DMS53 (cell line): ENCODE measurements at regions not wholly inside any gene's neighbourhood (a gene's known extent, or its start where the extent isn't known, plus 50 kb on each side); places are given as distances from the start of the nearest gene placed in this dataset.
A peak's percentile ranks its signal among the peaks of the same experiment; 100 is the strongest.

Experiments used
- DNase-seq: peaks from one replicate; lab custom pipeline; 2025; lab: John Stamatoyannopoulos, UW

DNA sequence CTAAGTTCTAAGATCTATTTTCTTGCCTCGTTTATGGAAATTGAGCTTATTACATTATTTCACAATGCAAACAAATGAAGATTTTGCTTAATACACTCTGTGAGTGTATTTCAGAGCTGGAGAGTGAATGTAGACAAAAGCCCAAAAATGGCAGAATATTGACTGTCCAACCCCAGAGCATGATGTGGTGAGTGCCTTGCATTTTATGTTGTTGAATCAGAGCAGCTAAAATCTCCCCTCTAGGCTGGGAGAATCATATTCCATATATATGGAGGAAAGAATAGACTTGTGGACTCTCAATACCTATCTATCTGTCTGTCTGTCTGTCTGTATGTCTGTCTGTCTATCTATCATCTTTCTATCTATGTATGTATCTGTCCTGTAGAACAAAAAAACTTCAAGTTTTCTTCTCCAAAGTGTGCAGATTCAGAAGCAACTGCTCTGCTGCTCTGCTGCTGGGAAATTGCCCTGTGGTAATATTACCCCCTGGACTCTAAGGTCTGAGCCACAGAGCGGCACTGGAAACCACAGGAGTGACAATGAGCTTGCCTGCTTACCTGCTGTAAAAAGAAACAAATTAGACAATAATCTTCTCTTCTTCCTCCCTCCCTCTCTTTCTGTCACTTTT, 209.4 kb upstream of the PRICKLE1 start:
- DNase-seq, result no peak

DNA sequence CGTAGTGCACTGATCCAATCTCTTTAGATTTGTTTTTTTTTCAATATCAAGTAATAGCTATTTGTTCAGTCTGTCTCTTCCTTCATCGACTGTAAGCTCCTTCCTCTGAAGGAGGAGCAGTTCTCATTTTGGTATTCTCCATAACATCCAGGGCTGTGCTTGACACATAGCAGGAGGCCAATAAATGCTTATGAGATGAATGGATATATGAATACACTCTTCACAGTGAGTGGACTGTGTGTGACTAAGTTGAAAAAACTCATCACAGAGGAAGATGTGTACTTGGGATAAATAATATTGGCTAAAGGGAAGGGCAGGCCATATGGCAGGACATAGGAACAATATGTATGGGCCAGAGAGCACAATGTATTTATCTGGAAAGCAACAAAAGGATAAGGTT, 205.3 kb upstream of the PRICKLE1 start:
- no peak for DNase-seq

DNA sequence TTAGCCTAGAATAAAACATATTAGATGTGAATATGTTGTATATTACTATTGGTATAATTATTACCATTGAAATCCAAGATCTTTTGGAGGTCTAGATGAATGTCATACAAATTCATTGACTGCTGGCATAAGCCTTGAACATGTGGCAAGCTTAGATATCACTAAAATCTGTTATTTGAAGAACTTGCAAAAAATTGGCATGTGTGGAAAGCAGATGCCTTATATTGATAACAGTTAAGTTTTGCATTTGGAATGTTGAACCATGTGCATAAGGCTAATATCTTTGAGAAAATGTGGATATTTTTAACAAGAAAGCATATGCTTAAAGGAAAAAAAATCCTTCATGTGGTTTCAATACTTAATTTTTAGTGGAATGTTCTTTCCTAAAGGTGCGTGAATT, 203.6 kb upstream of the PRICKLE1 start:
- DNase-seq, result no peak

DNA sequence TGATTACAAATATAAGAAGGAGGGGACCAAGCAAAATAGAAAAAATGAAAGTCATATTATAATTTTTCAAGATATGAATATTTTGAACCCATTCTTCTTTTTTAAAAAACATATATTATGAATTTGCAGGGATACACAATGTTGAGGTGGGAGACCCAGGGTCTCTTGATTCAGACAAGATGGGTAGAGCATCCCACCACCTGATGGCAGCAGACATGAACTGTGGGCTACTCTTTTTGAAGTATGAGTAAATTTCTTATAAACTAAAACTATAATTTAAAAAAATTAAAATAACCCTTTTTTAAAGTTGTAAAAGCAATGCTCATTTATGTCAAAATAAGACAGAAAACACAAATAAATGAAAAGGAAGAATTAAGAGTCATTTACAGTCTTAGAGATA, 202.7 kb upstream of the PRICKLE1 start:
- no peak for DNase-seq

DNA sequence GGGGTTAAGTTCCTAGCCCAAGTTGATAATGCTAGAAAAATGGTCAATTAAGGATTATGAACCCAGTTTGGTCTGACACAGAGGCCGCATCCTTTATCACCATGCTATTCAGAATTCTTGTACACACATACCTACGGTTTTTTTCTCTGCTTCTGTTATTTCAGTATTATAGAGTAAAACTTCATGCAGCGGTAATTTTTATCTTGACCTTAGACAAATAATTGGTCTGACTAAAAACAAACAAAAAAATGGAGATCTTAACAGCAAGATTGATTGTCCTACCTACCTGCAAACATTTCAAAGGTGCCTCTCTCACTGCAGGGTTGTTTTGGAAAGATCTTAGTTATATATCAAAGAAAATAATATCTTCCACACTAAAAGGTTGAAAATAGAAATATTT, 201.9 kb upstream of the PRICKLE1 start:
- no peak for DNase-seq

DNA sequence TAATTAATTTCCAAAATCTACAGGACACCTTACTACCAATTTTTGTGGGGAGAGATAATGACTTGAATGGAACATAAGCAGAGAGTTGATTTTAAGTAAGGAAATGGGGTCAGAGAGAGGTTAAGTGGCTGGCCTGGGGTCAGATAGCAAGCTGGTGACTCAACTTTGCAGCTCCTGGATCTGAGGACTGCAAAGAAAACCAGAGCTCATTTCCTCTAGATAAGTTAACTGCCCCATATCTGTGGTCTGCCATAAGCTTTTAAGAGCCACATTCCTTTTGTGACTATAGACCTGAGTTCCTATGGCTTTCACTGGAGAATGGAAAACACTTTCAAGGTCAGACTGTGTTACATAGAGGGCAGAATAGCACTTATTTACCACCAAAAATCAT, 201.2 kb upstream of the PRICKLE1 start:
- DNase-seq, result peak; percentile 43

DNA sequence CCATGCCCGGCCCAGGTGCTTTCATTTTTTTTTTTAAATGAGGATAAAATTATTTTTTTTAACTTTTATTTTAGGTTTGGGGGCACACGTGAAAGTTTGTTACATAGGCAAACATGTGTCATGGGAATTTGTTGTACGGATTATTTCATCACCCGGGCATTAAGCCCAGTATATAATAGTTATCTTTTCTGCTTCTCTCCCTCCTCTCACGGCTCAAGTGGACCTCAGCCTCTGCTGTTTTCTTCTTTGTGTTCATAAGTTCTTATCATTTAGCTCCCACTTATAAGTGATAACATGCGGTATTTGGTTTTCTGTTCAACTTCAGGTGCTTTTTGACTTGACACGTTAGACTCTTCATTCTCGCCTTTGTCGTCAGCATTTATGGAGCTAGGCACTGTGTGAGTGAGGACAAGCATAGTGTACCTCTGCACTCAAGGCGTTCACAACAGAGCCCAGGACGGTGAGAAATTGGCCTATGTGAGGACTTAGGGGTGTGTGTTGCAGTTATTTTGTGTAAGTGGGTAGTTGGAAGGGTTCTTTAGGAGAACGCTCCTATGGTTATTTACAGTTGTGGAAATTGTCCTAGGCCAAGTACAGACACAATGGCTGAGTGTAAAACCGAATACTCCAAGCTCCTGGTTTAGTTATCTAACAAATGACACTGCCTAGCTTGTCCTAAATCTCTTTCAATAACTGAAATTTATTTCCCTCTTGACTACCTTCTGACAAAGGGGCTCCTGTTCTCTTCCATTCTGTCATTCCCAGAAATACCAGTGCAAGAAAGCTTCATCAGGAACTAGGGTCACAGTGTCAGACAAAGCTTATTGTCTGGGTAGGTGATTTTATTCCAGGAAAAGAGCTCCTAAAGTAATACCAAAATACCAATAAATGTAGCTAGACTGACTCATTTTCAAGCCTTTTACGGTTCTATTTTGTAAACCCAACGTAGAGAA, 200.5 kb upstream of the PRICKLE1 start:
- no peak for DNase-seq

DNA sequence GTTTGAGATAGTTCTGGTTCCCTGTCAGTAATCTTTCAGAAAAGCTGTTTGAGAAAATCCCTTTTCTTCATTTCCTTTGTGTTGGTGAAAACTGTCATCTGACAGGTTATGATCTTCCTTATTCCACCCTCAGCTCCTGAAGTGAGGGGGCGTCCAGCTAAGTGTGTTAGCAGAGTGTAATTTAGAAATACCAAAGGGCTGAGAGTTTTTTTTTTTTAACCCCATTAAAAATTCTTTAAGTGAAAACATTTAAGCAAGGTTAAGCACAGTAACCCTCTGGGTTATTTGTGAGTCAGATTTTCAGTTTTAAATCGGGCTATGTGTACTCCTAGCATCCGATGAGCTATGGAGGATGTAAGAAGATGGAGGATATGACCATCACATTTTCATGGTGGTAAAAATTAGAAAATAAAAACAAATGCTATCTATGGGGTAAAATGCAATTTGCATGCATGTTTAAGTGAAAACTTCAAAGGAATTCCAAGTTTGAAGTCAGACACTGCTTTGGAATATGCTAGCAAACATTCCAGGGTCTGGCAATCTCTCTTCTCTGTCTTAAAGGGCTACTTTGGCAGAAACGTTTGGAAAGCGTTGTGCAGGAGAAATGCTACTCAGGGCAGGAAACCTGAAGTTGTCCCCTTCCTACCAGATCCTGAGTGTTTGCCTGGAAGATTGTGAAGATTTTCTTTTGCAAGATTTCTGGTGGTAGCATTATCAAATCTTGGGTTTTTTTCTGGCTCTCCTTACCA, 197.0 kb upstream of the PRICKLE1 start:
- DNase-seq, result no peak

DNA sequence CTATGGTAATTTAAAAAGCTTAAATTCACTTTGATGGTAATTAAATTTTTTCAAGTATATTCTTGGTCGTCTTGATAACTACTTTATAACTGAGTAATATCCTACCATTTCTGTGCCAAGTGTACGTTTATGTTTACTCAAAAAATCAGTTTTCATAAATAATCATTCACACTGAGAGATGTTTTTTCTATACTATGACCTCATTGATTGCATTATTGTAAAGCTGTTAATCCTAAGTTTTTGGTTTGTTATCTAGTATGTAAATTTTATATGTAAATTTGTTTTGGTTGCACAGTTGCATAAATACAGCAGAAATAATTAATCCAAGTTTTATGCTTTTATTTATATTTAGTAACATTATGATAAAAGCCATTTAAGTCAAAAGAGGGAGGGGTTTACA, 196.4 kb upstream of the PRICKLE1 start:
- DNase-seq, result no peak

DNA sequence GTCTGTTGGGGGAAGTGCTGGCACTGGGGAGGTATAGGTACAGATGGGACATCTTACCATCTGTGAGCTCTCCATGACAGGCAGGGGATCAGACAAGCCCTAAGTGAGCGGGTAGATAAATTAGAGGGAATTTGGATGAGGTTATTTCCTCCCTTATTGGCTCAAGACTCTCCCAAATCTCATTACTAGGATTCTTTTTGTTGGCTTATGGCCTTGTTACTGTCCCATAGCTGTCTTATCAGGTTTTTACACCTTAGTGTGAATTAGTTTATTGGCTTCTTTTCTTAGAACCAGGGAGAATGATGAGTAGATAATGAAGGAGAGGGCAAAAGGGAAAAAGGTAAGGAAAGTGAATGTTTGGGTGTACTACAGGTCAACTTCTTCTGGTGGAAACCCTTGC, 191.1 kb upstream of the PRICKLE1 start:
- no peak for DNase-seq

DNA sequence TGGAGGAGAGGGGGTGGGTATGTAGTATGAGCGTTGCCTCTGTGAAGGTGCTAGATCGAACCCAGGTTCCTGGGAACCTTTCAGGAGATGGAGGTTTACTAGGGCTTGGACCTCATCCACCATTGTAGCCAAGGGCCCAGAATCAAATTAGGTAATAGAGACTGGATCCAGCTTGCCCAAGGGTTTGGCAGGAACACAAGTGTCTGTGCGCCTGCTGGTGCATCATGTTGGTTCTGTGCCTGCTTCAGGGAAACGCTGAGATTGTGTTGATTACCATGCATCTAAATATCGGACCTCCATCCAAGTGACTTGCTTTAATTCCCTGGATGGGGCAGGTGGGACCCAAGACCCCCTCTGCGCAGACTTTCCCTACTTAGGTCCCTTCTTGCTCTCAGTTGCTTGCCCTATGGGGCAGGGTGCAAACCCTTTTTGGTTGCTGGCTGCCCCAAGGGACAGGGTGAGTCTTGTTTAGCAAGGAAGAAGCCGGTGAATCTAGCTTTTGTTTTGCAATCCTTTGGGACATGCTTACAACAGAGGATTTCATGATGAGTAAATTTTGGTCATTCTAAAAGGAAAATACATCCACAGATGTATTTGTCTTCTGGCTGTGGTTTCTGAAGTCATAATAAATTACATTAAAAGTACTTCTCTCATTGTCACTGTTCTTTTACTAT, 189.8 kb upstream of the PRICKLE1 start:
- DNase-seq, result no peak

DNA sequence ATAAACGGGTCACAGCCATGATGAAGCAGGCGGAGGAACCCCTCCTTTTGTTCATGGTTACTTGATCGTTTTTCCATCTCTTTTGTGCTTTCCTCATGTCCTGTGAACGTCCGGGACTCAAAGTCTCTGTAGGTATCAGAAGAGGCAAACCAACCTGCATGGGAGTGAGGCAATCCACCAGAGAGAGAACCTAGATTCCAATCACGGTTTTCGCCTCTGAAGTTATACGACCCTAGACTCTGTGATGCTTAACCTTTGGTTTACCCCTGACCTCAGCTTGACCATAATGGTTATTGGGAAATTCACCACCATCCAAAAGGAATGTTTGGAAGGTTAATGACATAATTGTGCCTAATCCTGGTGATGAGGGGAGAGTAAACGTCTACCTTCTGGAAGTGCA, 186.8 kb upstream of the PRICKLE1 start:
- no peak for DNase-seq

DNA sequence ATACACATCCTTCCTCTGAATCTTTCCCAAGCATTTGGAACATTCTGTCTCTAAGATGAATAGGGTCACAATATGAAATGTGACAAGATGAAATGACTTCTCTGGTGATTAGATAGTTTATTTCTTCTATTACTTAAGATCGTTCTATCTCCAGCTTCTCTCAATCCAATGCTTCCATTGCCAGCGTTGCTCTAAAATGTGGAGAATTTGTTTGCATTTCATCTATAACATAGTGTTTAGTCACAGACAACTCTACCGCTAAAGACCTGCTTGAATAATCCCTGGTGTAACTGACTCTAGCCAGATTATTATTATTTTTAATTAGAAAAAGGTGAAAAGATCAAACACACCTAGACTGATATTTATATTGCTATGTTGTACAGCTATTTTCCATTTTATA, 184.7 kb upstream of the PRICKLE1 start:
- DNase-seq, result no peak

DNA sequence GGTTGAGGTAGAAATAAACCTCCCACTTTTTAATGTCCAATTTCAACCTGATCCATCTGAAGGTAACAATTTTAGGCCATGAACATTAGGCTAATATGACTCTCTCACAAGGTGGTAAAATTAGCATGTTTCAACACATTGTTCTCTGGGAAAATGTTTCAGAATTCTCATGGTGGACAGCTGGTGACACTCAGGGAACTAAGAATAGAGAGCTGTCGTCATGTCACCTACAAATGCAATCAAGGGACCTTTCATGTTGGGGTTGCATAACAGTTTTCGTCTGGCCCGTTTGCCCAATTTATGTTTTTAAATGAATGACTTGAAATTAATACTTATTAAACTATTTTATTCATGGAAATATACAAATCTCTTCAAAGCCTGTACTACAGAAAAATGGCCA, 180.7 kb upstream of the PRICKLE1 start:
- no peak for DNase-seq

DNA sequence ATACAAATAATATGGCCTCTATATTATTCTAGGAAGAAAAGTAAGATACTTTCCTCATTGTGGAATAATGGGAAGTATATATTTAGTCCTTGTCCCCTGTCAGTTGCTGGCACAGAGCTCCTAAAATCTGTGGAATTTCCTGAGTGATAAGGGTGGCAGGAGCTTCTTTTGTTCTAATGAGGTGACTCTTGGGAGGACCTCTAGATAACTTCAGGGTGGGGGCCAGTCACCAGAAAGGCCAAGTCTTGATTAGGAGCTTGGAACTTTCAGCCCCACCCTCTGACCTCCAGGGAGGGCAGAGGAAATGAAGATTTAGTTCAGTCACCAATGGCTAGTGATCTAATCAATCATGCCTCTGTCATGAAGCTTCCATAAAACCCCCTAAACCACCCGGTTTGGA, 179.9 kb upstream of the PRICKLE1 start:
- no peak for DNase-seq

DNA sequence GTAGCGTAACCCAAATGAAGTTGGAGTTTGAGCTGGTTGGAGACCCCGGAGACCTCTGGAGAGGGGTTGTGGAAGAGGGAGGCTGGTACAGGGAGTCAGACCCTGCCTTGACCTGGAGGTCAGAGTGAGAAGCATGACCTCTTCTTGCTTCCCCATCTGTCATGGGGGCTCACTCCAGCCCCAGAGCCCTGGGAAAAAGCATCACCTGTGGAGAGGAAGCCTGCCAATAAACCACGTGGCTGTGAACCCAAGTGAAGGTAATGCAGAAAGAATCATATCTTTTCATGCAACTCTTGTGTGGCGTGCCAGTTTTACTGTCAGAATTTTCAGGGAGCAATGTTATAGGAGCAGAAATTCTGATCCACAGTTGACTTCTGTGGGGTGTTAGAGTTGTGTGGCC, 178.5 kb upstream of the PRICKLE1 start:
- DNase-seq, result no peak

DNA sequence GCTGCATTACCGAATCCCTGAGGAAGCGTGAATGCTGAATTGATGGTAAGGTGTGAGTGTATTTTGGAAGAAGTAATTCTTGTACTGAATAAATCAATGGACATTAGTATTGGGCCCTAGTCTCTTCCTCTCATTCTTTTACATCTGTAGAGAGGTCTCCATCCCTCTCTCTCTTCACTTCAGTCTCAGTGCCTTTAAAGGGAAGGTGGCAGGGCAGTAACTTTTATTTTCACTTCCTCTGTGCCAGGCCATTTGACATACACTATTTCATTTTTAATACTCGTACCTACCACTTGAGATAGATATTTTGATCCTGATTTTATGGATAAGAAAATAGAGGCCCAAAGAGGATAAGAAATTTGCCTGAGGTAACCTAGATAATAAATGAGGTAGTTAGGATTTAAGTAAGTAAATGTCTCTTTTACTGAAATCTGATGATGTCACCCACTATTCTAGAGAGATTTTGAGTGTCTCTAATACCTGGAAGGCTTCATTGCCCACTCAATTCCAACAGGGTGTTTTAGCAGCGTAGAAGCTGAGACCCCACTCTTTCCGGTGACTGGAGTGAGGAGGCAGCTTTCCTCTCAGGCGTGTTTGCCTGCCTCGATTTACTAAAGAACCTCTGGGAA, 177.9 kb upstream of the PRICKLE1 start:
- DNase-seq, result no peak

DNA sequence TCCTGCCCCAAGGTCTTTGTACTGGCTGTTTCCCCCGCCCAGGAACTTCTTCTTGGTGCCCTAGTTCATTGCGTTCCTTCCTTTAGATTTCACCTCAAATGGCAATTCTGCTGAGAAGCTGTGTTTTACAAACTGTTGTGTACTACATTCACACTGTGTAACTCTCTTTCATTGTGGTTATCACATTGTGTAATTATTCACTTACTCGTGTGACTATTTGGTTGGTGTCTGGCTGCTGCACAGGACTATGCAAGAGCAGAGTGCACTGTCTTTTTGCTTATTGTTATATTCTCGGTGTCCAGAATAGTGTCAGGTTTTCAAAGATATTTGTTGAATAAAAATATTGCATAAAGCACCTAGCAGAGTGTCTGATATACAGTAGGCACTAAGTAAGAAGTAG, 177.2 kb upstream of the PRICKLE1 start:
- no peak for DNase-seq

DNA sequence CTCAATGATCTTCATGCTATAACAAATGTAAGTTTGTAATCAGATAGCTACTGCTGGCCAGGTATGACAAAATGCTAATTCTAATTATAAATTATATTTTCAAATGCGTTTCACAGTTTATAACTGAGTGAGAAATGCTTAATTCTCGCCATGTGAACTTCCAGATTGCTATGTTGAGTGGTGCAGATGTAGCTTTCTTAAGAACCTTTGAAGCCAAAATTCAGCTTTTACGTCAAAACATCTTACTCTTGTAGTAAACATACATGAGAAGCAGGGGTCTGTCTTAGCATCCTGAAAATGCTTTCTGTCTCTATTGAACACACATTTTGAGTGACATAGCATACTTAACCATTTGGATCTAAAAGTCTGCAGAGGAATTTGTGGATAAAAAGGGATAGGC, 176.5 kb upstream of the PRICKLE1 start:
- no peak for DNase-seq

DNA sequence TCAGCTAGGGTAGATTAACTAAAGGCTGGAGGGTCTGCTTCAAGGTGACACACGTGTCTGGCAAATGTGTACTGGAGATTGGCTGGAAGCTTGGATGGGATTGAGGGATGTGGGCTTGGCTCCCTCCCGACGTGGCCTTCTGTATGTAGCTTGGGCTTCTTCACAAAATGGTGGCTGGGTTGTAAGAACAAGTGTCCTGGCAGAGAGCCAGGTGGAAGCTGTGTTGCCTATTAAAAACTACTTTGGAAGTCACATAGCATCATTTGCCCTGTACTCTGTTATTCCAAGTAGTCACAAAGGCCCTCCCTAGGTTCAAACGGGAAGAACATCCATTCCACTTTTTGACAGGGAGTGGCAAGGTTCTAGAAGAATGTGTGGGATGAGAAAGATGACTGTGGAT, 174.1 kb upstream of the PRICKLE1 start:
- DNase-seq, result no peak

DNA sequence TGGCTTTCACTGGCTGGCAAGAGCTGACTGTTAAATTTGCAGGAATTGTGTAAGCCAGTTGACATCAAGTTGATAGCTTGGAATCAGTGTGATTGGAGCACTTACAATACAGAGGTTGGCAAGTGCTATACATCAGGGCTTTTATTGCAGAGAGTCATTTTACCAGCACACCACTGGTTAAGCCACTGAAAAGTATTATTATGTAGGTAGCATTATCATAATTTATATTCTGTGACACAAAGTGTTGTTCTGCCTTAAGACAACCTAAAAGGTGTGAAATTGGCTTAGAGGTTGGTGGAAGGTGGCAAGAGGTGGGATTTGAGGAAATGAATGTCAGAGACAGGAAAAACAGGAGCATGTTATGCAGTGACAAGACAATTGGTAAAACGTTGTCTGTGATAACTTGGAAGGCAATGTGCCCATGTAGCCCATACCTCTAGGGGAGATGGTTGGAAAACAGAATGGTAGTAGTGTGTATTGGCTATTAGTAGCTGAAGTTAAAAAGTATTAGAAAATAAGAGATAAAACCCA, 172.9 kb upstream of the PRICKLE1 start:
- no peak for DNase-seq
